Activated CD8-positive, alpha-beta memory T cell treated with anti-CD3 and anti-CD28 coated beads for 4 hours (primary cell): ENCODE measurements at regions not wholly inside any gene's neighbourhood (a gene's known extent, or its start where the extent isn't known, plus 50 kb on each side); places are given as distances from the start of the nearest gene placed in this dataset.

Experiments used
- DNase-seq, 2 donors: peaks; one replicate each; pipeline ENCODE4 v3.0.0-alpha.2; 2020; ENCODE audit warnings: low read depth in 2 of 2

DNA sequence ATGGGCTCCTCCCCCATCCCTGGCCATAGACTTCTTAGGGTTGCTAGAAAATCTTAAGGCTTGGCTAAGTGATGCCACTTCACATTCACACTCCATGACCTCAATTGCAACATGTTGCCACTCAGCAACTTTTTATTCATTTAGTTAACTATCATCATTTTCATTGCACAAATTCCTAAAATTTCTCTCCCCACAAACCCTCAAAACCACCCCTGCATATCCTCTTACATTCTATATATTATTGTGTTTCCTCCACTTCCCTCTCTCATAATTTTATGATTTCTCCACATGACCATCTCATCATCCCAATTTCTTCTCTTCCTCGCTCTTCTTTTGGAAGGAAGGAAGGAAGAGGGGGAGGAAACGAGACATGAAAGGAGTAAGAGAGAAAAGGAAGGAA, 436.0 kb downstream of the HACE1 start:
- no peak for DNase-seq

DNA sequence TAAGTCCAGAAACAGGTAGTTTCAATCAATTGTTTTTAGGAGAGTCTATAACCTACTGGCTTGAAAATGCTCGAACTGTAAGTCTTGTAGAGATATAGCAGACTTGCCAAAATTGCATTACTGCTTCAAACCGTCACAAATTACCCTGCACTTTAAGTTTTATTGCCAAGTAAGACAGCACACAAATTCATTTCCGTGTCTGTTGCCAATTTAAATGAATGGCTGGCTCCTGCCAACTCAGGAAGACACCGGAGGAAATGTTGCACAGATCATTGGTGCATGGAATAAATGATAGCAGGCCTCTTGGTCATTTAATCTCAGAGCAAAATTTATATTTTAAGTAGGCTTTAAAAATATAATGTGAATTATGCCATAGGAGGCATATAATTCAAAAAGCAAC, 438.1 kb downstream of the HACE1 start:
- DNase-seq, result no peak

DNA sequence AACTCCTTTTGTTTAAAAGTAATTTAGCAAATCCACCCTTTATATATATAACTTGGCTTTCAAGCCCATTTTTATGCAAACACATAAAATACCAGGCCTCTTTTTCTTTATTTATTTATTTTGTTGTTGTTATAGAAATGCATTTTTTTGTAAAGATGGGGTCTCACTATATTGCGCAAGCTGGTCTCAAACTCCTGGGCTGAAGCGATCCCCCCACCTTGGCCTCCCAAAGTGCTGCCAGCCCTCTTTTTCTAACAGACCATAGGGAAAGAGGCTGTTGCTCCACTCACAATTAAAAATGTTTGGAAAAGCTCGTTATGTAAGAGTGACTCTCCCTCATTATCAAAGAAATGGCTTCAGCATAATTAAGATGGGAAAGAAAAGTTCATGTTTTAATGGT, 440.9 kb downstream of the HACE1 start:
- no peak for DNase-seq

DNA sequence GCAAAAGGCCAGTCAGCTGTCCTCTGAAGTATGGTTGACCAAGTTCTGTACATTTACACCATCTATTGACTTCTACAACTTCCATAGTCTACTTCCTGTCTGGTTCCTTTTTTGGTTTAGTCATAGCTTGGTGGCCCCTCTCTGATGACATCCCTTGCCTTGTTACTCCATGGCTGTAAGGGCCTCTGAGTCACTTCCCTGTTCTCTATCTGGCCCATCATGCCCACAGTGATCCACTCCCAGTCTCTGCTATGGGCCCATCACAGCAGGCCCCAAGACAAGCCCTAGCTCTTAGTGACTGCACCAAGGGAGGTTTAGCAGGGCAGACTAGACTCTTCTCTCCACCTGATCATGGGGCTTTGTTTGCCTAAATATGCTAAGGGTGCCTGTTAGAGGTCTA, 441.6 kb downstream of the HACE1 start:
- DNase-seq, result no peak

DNA sequence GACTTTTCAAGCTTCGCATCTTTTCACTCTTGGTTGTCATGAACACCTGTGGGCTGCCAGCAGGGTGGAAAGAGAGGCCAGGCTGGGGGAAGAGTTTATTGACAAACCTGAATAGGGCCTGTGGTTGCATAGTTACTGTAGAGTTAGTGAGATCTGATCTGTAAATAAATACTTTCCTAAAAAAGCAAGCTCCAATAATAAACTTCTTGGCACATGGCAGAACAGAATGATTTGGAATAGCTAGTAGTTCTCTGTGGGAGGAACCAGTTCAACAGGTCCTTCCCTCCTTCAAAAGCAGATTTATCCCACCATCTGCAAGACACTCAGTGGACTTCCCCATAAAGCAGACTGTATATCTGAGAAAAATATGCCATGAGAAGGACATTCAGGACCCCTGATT, 445.0 kb downstream of the HACE1 start:
- no peak for DNase-seq

DNA sequence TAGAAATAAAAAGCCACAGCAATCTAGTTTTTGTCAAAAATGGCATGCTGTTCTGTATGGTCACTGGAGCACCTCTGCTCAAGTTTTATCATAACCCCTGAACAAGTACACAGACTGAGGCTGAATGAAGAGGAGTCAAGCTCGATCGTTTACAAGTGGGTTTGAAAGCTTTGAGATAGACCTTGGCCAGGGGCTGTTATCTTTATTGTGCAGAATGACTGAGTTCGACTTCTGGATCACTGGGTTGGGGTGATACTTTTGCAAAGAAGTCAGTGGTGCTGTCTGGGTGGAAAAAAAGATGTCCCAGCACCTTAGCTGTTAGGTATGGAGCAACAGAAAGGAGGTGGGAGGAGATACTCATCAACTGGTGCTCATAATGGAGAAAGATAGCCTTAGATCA, 446.0 kb downstream of the HACE1 start:
- no peak for DNase-seq

DNA sequence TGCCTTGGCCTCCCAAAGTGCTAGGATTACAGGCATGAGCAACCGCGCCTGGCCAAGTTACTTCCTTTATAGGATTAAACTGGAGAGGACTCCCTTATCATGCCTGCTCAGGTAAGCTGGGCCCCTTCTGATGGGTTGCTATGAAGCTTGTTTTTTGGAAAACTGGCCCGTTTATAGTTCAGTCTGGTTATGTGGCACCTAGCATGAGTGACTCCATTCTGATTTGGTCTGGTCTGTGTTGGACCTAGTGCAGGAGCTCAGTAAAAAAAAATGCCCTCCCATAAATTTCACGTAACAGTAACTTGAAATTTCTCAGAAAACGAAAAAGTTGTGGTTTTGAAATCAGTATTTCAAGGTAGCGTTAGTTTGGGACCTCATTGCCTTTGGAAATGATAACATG, 448.4 kb downstream of the HACE1 start:
- no peak for DNase-seq

DNA sequence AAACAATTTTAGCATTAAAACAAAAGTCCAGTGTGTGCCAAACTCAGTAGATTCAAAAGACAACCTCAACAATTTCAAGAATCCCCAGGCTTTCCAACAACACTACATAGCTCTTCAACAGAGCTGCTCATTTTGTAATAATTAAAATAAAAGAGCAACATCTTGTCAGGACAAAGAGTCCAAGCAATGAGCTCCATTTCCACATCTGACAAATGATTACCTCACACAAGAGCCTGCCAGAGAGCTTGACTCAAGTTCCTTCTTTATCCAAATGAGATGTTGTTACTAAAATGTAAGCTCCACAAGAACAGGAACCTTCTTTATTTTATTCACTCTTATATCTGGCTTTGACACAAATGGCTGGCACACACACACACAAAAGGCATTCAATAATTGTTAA, 449.8 kb downstream of the HACE1 start:
- DNase-seq, result no peak

DNA sequence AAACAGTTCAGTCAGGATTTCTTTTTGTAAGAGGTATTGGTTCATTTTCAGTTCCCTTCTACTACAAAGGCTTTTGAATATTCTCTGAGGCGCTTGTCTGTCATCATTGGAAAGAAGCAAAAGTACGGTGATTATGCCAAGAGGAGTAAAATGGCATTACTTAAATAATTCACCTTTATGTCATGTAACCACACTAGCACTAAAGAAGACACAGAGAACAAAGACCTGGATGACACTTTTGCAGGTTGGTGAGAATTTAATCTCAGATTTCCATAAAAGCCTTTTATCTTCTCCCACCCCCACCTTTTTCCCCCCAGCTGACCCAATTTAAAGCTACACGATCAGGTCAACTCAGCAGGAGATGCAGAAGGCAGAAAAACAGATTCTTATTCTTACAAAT, 451.8 kb downstream of the HACE1 start:
- DNase-seq, result no peak

DNA sequence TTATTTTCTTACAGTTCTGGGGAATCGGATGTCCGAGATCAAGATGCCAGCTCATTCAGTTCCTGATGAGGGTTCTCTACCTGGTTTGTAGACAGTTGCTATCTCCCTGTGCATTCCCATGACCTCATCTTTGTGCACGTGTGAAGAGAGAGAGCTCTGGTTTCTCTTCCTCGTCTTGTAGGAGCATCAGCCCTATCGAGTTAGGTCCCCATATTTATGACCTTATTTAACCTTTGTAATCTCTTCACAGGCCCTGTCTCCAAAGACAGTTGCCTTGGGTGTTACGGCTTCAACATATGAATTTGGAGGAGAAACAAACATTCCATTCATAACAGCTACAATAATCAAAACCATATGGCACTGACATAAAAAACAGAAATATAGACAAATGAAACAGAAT, 455.3 kb downstream of the HACE1 start:
- no peak for DNase-seq

DNA sequence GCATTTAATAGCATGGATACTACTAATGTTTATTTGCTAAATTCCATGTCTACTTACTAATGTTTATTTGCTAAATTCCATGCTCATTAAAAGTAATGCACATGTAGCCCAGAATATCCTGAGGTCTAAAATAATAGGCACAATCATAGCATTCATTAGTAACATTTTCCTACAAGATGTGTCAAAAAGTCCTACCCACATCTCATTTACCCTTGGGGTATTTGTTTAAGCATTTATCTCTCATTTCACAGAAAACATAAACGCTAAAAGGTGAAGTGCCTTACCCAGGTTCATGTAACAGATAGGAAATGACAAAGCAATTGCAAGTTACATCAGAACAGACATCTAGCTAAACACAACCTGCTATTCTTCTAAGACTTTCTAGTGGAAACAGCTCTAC, 457.1 kb downstream of the HACE1 start:
- no peak for DNase-seq

DNA sequence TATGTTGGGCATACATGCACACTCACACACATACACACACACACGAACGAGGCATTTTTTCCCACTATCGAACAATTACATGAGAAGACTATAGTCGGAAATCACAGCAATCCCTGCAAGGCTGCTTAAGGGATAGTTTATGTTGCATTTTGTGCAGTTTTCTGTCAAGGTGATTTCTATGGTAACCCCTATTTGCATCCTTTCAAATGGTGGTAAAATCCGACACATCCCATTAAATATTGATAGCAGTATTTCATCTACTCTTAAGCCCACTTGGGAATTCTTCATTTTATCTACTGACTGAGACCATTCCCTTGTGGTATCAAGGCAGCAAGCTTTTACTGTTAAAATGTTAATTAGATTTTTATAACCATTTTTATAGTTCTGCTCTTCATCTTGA, 457.8 kb downstream of the HACE1 start:
- DNase-seq, result no peak

DNA sequence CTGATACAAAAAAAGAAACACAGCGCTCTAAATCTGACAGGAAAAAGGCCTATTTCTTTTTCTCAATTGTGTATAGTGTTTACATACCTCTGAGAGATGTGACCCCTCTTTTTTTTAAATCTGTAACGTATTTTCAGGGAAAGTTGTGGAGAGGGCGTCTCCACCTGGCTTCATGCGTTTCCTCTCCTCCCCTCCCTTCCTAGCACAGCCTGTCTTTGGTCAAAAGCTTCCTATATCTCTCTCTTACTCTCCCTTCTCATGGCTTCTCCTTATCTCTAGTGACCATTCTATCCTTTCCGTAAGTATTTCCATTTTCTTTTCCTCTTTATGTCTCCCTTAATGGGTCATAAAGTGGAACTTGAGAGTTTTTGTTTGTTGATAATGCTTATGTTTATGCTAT, 458.9 kb downstream of the HACE1 start:
- DNase-seq, result no peak

DNA sequence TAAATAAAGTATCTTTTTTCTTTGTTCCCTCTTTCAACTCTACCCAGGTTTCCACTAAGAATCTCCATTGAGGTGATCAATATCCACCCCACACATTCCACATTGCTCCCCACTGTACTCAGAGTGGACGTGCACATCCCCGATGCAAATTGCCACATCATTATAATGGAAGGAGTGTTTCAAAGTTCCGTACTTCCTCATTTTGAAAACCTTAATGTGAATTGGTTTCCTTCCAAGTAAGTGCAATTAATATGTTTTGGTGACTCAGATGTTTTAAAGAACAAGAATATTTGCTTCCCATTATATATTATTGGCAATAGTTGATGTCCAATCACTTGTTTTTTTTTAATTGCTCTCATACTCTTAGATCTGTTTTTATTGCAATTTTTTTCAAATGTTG, 463.6 kb downstream of the HACE1 start:
- DNase-seq, result no peak

DNA sequence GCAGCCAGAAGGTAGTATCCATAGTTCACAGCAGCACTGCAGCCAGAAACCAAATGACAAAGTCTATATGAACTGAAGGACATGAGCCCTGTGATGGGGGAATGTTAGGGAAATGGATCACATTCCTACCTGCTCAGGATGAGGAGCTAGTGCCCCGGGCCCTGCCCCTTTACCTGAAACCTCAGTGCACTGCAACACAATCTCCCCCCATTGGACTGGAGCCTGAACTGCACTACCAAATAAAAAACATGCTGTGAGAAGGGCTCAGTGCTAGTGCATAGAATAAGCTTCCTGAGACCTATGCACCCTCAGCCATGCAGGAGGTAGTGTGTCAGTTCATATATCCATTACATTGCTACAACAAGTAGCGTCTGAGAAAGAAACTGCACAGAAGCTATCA, 477.8 kb downstream of the HACE1 start:
- no peak for DNase-seq

DNA sequence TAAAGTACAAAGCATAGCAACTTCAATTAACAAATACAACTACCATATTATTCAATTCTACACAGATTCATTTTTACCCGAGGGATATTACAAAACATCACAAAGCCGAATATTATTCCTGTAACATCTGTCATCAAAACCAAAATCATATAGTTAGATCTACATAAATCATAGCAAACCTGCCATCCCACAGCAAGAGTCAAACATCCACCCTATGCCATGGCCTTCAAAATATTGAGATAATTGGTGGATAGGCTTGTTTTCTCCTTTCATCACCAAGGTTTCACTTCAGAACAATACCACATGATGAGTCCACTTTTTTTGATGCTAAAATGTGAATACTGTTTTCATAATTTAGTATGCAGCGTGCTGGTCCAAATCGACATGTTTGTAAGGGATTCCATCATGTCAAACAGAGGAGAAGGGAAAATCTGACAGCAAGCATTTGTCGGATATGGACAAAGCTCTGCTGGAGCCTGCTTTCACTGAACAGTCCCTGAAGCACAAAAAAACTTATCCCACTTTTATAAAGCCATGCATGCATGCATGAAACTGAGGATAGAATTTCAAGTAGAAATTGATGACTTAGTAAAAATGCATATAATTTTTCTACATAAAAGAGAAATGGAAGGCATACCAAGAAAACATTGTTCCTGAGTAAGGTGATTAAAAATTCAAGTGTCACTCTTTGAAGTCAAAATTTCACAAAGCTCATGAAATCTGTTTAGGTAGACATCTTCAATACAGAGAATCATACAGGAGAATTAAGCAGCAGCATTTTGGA, 494.1 kb downstream of the HACE1 start:
- DNase-seq, result no peak

DNA sequence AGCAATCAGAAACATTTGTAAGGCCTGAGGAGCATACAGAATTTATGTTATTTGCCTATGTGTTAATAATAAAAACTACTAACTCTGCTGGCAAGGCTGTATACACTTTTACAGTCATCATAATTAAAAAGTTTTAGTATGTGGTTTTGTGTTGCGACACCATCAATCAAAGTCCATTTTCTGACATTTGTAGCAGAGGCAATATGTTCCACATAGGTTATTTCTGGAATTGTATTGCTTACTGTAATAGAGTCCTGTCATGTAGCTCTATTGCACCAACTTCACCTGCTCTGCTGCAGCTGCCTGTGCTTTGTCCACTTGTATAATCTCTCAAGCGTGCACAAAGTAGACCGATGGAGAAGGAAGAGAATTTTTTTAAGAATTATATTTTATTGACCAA, 501.8 kb downstream of the HACE1 start:
- no peak for DNase-seq

DNA sequence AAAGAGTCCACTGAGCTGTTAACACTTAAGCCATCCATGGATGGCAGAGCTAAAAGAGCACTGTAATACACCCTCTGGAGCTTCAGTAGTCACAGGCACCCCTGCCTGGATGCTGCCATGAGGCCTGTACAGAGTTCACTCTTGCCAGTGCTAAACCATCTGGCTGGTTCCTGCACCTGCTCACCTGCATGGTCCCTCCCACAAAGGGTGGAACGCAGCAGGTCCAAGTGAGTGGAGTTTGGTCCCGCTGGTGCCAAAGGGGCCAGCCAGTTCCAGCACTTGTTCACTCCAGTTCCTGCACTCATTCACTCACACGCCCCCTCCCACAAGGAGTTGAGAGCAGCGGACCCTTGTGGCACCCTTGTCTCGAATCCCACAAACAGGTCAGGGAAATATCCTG, 503.5 kb downstream of the HACE1 start:
- DNase-seq, result no peak

DNA sequence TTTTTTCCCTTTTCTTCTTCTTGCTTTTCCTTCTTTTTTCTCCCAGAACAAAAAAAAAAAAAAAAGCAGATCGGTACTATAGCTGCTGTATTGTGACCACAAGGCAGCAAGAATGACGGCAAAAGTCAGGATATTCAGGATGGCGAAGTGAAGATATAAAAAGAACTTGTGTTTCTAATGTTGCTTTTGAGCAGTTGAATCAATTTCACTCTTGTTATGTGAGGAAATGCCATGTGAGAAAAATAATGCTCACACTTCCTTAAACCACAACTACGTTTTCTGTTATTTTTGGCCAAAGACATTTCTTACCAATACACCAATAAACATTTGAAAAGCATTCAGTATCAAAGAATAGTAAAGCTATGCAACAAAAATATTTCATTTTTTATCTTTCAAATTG, 510.5 kb downstream of the HACE1 start:
- DNase-seq, result no peak

DNA sequence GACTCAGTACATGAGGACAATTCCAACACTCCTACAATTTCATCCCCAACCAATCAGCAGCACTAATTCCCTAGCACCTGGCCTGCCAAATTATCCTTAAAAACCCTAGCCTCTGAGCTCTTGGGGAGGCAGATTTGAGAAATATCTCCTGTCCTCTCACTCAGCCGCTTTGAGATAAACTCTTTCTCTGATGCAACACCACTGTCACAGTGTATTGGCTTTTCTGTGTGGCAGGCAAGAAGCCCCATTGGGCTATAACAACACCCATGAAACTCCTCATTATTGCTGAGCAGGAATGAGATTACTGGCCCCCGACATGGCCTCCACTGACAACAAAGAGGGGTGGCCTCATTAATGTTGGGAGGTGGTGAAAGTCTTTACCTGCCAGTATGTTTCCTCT, 515.5 kb downstream of the HACE1 start:
- no peak for DNase-seq

DNA sequence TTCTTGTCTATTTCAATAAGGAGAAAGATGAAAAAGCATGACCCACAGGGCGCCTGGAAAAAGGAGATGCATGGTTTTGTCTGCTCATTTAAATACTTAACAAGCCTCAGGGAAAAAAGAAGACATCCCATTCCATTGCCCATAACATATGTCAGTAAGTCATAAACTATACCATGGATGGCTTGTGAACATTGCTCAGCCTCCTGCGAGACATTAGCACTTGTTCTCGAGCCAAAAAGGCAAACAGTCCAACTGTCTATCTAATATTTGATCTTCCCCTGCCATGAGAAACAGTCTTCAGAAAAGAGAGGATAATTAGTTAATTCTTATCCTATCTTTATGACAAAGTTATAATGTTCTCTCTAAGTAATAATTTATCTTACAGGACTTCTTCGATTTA, 527.4 kb downstream of the HACE1 start:
- DNase-seq, result no peak

DNA sequence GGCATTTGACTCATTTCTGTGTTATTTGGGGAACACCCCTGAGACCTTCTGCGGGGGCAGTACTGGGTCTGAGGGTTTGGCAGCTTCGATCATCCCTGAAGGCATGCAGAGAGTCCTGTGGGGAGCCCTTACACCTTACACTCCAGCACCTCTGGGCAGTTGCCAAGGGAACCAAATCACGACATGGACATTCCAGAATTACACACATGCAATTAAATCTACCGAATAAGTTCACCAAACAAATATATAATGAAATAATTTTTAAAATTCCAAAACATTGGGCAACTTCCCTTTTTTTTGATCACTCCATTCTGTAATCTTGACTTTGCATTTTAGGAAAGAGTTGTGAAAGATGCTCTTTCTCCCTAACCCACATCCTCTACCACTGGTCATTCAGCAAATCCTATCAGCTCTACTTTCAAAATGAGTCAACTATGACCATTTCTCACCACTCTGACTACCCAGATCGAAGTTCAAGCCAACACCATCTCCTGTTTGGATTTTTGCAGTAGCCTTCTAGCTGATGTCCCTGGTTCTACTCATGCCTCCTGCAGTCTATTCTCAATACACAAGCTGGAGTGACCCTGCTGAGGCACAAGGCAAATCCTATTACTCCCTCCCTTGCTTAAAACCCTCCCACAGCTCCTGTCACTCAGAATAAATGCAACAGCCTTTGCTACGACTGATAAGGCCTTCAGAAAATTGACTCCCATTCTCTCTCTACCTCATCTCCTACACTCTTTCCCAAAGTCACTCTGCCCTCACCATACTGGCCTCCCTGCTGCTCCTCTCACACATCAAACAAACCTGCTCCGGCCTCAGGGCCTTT, 533.3 kb downstream of the HACE1 start:
- no peak for DNase-seq

DNA sequence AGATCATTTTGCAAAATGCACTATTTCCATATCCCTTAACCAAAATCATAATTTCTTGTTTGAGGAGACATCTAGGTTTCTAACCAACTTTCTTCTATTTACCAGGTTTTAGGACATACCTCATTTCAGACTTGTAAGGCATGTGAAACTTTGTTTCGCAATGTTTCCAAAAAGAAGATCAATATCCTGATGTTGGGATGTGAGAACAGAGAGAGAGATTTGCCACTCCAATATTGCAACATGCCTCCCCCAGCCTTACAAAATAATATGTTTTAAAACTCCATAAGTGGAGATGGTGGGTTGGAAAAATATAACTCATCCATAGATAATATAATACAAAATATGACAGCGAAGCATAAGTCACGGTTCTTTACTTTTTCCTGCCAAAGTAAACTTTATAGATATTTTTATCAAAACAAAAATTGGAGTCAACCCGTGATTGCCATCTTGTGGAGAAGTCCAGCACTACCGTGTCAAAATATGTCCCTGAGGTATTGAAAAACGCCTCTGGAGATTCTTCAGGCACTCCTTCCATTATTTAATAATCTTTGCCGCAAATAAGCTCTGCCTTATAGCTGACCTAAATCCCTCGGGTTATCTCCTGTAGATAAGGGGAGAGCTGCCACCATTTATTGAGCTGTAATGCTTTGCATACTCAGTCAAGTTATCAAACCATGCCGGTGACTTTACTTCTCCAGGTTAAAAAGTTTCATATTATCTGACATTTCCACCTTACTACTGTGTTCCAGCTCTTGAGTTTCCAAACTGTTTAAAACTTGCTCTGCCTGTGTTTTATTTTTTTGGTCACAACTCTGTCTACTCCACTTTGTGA, 534.2 kb downstream of the HACE1 start:
- no peak for DNase-seq
